Activated naive CD4-positive, alpha-beta T cell treated with anti-CD3 and anti-CD28 coated beads, Interleukin-2, amount 10 ng/mL, durations not matched to agents 7 days and 5 days (primary cell): ENCODE measurements at regions not wholly inside any gene's neighbourhood (a gene's known extent, or its start where the extent isn't known, plus 50 kb on each side); places are given as distances from the start of the nearest gene placed in this dataset.

ENCODE experiments used
- CTCF ChIA-PET: fragments of 350-600 bp; sonication (Branson Sonifier 250); formaldehyde crosslinking; loops from one replicate; lab custom pipeline; 2021; ENCODE audit warnings: antibody characterized with exemption; lab: Charles Lee
- DNase-seq: peaks from one replicate; pipeline ENCODE4 v3.0.0-alpha.2; 2020
- H3K27ac Mint-ChIP-seq: one replicate; pipeline ENCODE4 v1.8.0; 2021; ENCODE audit warnings: mild to moderate bottlenecking, moderate library complexity, mixed read lengths
- H3K27me3 Mint-ChIP-seq: one replicate; pipeline ENCODE4 v1.8.0; 2021; ENCODE audit warnings: mild to moderate bottlenecking, mixed read lengths
- H3K36me3 Mint-ChIP-seq: one replicate; pipeline ENCODE4 v1.8.0; 2021; ENCODE audit warnings: mixed read lengths
- H3K4me1 Mint-ChIP-seq: one replicate; pipeline ENCODE4 v1.8.0; 2021; ENCODE audit warnings: mixed read lengths
- H3K4me3 Mint-ChIP-seq: one replicate; pipeline ENCODE4 v1.8.0; 2021; ENCODE audit warnings: mild to moderate bottlenecking, moderate library complexity, mixed read lengths
- H3K9me3 Mint-ChIP-seq: one replicate; pipeline ENCODE4 v1.8.0; 2021; ENCODE audit warnings: mixed read lengths

DNA sequence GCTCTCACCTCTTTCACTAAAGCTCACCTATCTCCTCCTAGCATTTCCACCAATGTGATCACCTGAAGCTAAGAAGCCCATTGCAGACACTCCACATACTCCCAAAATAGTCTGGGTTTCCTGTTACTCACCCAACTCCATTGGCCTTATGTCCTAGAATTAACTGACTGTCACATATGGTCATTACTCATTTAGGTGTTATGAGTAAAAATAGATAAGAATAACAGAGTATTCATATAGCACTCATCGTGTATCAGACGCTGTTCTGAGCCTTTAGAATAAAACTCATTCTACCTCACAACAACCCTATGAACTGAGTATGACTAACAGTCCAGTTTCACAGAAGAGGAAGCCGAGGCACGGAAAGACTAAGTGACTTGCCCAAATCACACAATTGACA, 174.2 kb upstream of the NPVF start:
- Mint-ChIP-seq H3K9me3 (no peaks in the 10 kb centered on the region), H3K4me3 (no peak overlapping the region), H3K4me1 (no peaks in the 10 kb centered on the region), H3K27ac (no peak overlapping the region), H3K36me3 (no peaks in the 10 kb centered on the region), H3K27me3 (peaks cover 4% of the 10 kb centered on the region)
- CTCF ChIA-PET, result no interaction called here
- DNase-seq, result no peak

DNA sequence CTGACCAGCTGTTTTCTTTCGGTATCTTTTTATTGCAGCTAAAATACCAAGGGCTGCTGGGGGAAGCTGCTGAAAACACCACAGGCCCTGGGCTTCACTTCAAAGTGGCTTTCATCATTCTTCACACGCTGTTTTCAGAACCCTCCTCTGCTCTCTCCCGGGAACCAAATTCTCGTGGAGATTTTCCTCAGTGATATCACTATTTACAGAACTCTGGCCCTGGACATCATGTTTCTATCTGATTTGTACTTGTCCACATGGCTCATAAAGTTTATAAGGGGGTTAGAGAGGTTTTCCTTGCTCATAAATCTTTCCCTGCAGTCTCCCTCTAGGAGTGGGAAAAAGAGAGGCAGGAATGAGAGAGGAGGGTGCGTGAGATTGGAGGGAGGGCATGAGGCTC, 177.4 kb upstream of the NPVF start:
- Mint-ChIP-seq H3K4me3 (no peak overlapping the region), H3K36me3 (no peaks in the 10 kb centered on the region), H3K9me3 (no peaks in the 10 kb centered on the region), H3K27me3 (peaks cover 8% of the 10 kb centered on the region), H3K27ac (no peak overlapping the region), H3K4me1 (no peaks in the 10 kb centered on the region)
- CTCF ChIA-PET, result no interaction called here
- DNase-seq, result no peak

DNA sequence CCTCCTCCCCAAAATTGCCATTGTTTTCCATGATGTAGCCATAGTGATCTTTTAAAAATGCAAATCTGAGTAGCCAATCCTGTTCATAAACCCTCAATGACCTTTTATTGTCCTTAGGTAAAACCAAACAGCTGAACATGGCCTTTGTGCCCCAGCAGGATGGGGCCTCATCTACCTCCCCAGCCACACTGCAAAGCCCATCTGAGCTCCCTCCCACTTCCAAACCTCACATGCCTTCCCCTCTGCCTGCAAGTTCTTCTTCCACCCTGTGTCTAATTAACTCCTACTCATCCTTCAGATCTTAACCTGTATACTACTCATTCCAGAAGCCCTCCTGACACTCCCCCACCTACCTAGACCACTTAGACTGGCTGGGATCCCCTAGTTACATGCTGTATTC, 178.8 kb upstream of the NPVF start:
- Mint-ChIP-seq H3K27me3 (peaks cover 8% of the 10 kb centered on the region), H3K27ac (no peak overlapping the region), H3K9me3 (no peaks in the 10 kb centered on the region), H3K36me3 (no peaks in the 10 kb centered on the region), H3K4me1 (no peaks in the 10 kb centered on the region), H3K4me3 (no peak overlapping the region)
- DNase-seq, result no peak
- CTCF ChIA-PET, result interaction anchor here (0.9 kb wide), 1 partner anchor 159 kb away, joined by 3 read pairs; no protein-coding TSS in a partner anchor

DNA sequence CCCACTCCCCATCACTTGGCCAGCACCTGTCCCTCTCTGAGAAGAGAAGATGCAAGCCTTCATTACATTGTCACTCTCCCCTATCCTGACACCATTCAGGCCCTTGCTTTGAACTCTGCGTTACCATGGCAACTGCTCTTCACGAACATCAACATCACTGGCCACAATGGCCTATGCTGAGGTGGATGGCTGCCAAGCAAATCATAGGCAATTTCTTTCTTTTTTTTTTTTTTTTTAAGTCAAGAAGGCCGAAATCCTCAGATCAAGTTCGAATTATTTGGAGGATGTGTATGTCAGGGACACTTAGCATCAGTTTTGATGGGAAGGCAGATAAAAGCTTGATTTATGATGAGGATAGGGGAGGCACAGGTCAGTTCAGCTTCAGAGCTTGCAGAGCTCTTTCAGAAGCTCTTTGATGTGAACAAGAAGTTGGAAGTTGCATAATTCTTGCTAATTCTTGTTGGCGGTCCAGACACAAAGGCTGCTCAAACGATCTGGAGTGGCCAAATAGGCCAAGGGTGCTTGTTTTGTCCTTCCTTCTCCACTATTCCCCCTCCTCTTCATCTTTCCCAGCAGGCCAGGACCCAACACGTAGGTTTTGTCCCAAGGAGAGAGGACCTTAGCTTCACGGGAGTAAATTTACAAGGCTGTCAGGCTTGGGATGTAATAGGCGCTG, 179.9 kb upstream of the NPVF start:
- Mint-ChIP-seq H3K4me1 (no peaks in the 10 kb centered on the region), H3K36me3 (no peaks in the 10 kb centered on the region), H3K4me3 (no peak overlapping the region), H3K27ac (no peak overlapping the region), H3K27me3 (peaks cover 8% of the 10 kb centered on the region), H3K9me3 (no peaks in the 10 kb centered on the region)
- CTCF ChIA-PET, result no interaction called here
- no peak for DNase-seq

DNA sequence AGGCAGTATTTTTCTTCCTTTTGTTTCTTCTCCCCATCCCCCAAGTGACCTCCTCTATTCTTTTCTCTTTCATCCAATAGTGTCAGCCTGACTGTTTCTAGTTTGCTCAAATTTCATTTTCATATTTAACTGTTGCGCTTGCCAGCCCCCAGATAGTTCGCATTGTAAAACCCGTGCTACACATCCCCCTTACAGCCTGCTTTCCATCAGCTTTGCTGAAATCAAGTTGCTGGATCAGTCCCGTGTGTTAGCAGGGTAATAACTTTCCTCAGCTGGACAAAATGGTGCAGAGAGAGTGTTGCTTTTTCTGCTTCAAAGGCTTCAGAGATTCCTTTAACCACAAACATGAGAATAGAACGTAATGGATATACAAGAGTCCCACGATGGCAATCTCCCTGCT, 180.6 kb upstream of the NPVF start:
- peaks cover 8% of the 10 kb centered on the region for H3K27me3 Mint-ChIP-seq
- no peaks in the 10 kb centered on the region for H3K36me3 Mint-ChIP-seq
- CTCF ChIA-PET, result interaction anchor here (0.7 kb wide), 1 partner anchor 9 kb away, joined by 4 read pairs; no protein-coding TSS in a partner anchor
- H3K4me1 Mint-ChIP-seq, result no peaks in the 10 kb centered on the region
- DNase-seq, result no peak
- no peak overlapping the region for H3K4me3 Mint-ChIP-seq
- H3K27ac Mint-ChIP-seq, result no peak overlapping the region
- H3K9me3 Mint-ChIP-seq, result no peaks in the 10 kb centered on the region

DNA sequence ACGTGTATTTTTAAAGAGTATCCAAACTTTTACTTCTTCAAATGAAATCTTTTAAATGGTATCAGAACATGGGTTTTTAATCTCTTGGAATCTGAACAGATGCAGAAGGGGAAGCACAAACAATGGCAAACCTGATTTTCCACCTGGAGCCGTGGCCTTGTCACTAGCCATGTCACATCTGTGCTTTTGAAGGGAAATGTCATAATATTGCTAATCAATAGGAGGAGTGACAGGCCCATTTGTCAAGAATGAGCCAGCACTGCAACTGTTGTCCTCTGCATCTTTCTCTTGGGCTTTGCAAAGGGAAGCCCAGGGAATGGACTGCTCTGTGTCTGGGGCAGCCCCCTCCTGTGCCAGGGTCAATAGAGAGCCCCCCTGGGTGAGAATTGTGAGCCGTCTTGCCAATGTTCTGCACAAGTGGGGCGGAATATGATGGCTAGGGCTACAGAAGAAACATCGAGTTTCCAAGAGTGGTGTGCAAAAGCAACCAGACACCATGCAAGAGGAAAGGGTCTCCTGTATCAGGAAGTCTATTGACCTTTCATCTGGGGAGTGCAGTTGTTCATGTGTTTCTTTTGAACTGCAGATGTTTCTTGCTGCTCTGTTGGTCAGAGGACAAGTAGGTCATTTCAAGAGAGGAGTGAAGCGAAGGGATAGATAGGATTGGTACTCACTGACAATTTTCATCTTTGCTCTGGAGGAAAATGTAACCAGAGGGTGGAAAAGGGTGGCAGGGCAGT, 181.8 kb upstream of the NPVF start:
- Mint-ChIP-seq H3K27ac (no peak overlapping the region), H3K36me3 (no peaks in the 10 kb centered on the region), H3K9me3 (no peaks in the 10 kb centered on the region), H3K4me1 (no peaks in the 10 kb centered on the region), H3K4me3 (no peak overlapping the region), H3K27me3 (peaks cover 5% of the 10 kb centered on the region)
- DNase-seq, result no peak
- CTCF ChIA-PET, result no interaction called here

DNA sequence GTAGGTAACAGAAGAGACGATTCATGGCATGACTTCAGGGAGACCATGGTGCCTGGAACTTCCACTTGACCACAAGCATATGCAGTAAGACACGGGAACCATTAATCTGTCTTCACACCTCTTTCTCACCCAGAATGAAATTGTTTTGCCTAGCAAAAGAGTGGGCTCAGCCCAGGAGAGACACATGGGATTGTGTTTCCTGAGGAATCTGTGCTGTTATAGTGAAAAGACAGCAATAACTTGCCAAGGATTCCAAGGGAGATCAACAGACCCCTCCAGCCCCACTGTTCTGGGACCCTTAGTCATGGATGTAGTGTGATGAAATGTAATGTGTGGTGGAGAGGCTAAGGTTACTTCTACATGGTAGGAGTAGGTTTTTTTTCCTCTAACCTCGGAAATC, 192.5 kb upstream of the NPVF start:
- Mint-ChIP-seq H3K9me3 (no peaks in the 10 kb centered on the region), H3K36me3 (no peaks in the 10 kb centered on the region), H3K27me3 (peaks cover 4% of the 10 kb centered on the region), H3K4me3 (no peak overlapping the region), H3K4me1 (no peaks in the 10 kb centered on the region), H3K27ac (no peak overlapping the region)
- CTCF ChIA-PET, result no interaction called here
- no peak for DNase-seq

DNA sequence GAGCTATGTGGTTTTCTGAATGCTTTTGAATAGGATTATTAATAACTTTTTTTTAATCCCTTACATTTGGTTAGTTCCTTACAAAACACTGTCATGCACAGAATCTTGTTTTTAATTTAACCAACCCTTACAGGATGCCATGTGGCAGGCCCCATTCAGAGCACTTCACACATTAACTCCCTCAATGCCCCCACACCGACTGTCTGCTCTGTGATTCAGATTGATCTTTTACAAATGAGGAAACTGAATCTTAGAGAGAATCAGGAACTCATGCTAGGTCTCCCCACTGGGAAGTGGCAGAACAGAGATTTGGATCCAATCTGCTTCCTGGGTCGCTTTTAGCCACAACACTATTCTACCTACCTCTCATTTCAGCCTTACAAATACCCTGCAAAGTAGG, 195.8 kb upstream of the NPVF start:
- CTCF ChIA-PET, result interaction anchor here (1.4 kb wide), 1 partner anchor 11 kb away, joined by 4 read pairs; no protein-coding TSS in a partner anchor
- H3K4me3 Mint-ChIP-seq, result no peak overlapping the region

DNA sequence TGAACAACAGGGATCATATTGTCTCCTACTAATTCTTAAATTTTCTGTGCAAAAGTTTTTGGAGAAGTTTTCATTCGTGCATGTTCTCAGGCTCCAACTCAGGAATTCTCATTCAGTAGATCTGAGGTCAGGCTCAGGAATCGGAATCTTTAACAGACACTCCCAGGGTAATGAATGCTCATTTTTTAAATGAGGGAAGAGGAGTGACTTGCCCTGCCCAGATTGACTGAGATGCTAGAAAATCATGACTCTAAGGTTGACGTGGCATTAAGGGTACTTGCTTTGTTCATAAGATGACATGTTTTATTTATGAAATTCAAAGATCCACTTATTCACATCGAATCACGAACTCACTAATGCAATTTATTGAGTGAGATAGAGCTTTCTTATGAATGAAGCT, 196.6 kb upstream of the NPVF start:
- no peaks in the 10 kb centered on the region for H3K9me3 Mint-ChIP-seq
- H3K4me3 Mint-ChIP-seq, result no peak overlapping the region
- peaks cover 4% of the 10 kb centered on the region for H3K27me3 Mint-ChIP-seq
- no peaks in the 10 kb centered on the region for H3K4me1 Mint-ChIP-seq
- no peak for DNase-seq
- CTCF ChIA-PET, result interaction anchor here (1.4 kb wide), 1 partner anchor 10 kb away, joined by 4 read pairs; no protein-coding TSS in a partner anchor
- H3K27ac Mint-ChIP-seq, result no peak overlapping the region
- no peaks in the 10 kb centered on the region for H3K36me3 Mint-ChIP-seq

More for the DNA sequence above, 195.8 kb upstream of the NPVF start:
- no peak overlapping the region for H3K27ac Mint-ChIP-seq
- H3K36me3 Mint-ChIP-seq, result no peaks in the 10 kb centered on the region
- H3K4me1 Mint-ChIP-seq, result no peaks in the 10 kb centered on the region
- H3K27me3 Mint-ChIP-seq, result peaks cover 4% of the 10 kb centered on the region
- no peaks in the 10 kb centered on the region for H3K9me3 Mint-ChIP-seq
- no peak for DNase-seq

DNA sequence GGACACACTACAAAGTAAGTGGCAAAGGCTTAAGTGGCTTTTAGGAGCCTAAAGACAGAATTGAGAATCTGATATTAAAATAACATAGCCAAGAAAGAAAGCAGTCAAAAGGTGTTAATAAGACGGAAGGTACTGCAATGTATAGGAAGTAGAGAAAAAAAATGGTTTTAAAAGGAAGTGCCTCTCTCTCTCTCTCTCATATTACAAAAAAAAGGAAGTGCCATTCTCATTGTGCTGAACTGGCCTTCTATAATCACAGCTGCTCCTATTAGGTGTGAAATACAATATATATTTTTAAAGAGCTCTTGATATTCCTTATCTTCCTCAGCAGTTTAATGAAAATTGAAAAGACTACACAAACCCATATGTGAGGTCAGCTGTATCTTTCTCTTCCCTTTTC, 199.4 kb upstream of the NPVF start:
- Mint-ChIP-seq H3K36me3 (no peaks in the 10 kb centered on the region), H3K4me3 (no peak overlapping the region), H3K4me1 (no peaks in the 10 kb centered on the region), H3K27ac (no peak overlapping the region), H3K9me3 (no peaks in the 10 kb centered on the region), H3K27me3 (no peaks in the 10 kb centered on the region)
- CTCF ChIA-PET, result interaction anchor here (1.3 kb wide), 1 partner anchor 19 kb away, joined by 3 read pairs; no protein-coding TSS in a partner anchor
- DNase-seq, result no peak

DNA sequence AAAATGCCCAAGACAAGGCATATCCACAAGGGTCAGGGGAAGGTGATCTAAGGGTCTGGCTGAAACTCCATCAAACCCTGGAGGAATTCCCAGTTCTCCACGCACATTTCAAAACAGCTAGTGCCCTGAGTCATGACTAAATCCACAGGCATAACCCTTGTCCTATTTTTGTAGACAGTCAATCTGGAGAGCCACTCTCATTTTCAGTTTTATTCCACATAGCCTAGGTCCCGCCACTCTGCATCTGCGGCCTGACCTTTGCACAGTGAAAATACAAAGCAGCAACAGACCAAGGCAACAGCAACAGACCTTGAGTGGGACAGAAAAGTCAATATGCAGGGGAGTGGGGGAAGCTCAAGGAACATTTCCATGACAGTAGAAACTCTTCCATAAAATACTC, 201.4 kb upstream of the NPVF start:
- no peak overlapping the region for H3K4me3 Mint-ChIP-seq
- H3K9me3 Mint-ChIP-seq, result no peaks in the 10 kb centered on the region
- DNase-seq, result no peak
- H3K36me3 Mint-ChIP-seq, result no peaks in the 10 kb centered on the region
- no peaks in the 10 kb centered on the region for H3K27me3 Mint-ChIP-seq
- H3K4me1 Mint-ChIP-seq, result no peaks in the 10 kb centered on the region
- H3K27ac Mint-ChIP-seq, result no peak overlapping the region
- CTCF ChIA-PET, result no interaction called here

DNA sequence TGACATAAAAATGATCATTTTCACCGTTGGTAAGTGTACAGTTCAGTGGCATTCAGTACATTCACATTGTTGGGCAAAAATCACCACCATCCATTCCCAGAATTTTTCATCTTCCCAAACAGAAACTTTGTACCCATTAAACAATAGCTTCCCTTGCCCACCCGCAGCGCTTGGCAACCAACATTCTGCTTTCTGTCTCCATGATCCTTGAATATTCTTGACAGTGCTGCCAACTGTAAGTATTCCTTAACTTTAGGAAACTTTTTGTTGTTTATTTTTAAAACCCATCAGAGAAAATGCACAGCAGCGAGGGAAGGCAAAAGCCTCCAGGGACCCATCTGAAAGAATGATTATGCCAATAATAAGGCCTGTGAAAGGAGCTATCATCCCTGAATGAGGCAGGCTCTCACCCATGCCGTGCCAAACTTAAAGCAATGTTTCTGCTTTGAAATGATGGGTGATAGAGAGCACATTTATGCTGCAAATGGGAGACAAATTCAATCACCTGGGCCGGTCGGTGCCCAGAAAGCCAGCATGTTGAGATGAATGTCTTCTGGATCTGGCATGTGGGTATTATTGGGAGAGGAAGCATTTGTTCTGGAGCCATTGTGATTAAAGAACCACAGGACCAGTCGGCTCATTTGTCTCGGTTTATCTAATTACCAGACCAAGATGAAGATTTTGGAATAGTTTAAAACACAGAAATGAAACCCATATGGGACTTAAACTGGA, 202.1 kb upstream of the NPVF start:
- H3K9me3 Mint-ChIP-seq, result no peaks in the 10 kb centered on the region
- no peaks in the 10 kb centered on the region for H3K4me1 Mint-ChIP-seq
- DNase-seq, result no peak
- CTCF ChIA-PET, result no interaction called here
- H3K4me3 Mint-ChIP-seq, result no peak overlapping the region
- H3K36me3 Mint-ChIP-seq, result no peaks in the 10 kb centered on the region
- H3K27me3 Mint-ChIP-seq, result no peaks in the 10 kb centered on the region
- no peak overlapping the region for H3K27ac Mint-ChIP-seq

DNA sequence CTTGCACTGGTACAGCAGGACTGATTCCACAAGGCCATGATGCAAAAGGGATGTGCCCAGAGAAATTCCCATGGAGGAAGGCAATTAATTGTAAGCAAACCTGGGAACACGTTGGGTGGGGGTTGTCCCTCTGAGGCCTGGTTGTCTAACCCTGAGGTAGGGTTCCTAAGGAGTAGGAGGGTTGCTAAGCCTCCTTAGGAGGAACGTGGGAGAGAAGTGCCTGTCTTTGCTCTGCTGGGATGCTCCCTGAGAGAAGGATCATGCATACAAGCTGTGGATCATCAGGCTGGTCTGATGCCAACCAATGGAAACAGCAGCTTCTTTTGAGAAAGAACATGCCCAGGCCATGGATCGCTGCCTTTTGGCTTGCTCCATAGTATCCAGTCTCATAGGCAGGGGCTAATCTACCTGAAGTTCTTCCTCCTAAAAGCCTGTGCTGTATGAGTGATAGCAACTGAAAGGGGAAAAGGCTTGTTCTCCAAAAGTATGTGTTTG, 203.7 kb upstream of the NPVF start:
- Mint-ChIP-seq H3K27me3 (no peaks in the 10 kb centered on the region), H3K36me3 (no peaks in the 10 kb centered on the region), H3K9me3 (no peaks in the 10 kb centered on the region), H3K27ac (no peak overlapping the region), H3K4me1 (no peaks in the 10 kb centered on the region), H3K4me3 (no peak overlapping the region)
- DNase-seq, result no peak
- CTCF ChIA-PET, result no interaction called here

DNA sequence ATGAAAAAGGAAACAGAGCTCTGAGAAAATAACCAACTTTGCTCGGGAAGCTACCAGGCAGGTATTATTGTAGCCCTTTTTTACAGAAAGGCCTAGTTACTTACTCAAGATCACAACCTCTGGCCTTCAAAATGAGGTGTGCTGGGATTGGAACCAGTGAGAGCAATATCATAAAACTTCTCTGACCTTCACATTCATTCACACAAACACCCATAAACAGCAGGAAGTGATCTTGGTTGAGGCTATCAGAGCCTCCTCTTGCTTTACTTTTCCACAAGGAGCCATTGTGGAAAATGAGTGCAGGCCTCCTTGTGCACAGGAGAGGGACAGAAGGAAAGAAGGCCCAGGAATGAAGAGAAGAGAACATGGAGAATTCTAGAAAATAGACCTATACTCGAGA, 204.5 kb upstream of the NPVF start:
- H3K9me3 Mint-ChIP-seq, result no peaks in the 10 kb centered on the region
- no peaks in the 10 kb centered on the region for H3K4me1 Mint-ChIP-seq
- H3K27ac Mint-ChIP-seq, result no peak overlapping the region
- no peaks in the 10 kb centered on the region for H3K27me3 Mint-ChIP-seq
- H3K4me3 Mint-ChIP-seq, result no peak overlapping the region
- DNase-seq, result no peak
- CTCF ChIA-PET, result no interaction called here
- H3K36me3 Mint-ChIP-seq, result no peaks in the 10 kb centered on the region
